Natural killer cell (primary cell): ENCODE measurements at regions not wholly inside any gene's neighbourhood (a gene's known extent, or its start where the extent isn't known, plus 50 kb on each side); places are given as distances from the start of the nearest gene placed in this dataset.

Experiments used
- ATAC-seq, 3 donors: fragments of 150-1000 bp in 2 of 3; fragments of 200-7000 bp in 1 of 3; cut with Tn5 transposase; 1 replicate in 1 of 3; 2 replicates in 2 of 3; pipeline ENCODE4 v1.10.0; 2021; ENCODE audit warnings: mild to moderate bottlenecking in 2 of 3, moderate library complexity in 2 of 3
- DNase-seq, 2 donors: peaks; one replicate each; pipeline versions ENCODE4 v3.0.0 to v3.0.0-alpha.2; 2013 to 2021; ENCODE audit warnings: mixed read lengths in 1 of 2
- H3K27ac ChIP-seq: one replicate; pipeline ENCODE4 v1.5.1; 2013; ENCODE audit warnings: mild to moderate bottlenecking, low read length
- H3K27me3 ChIP-seq: one replicate; pipeline ENCODE4 v1.6.1; 2013; ENCODE audit warnings: low read length; ENCODE audit not compliant: control insufficient read depth, insufficient read depth
- H3K36me3 ChIP-seq: one replicate; pipeline ENCODE4 v1.6.1; 2013; ENCODE audit warnings: low read length; ENCODE audit not compliant: control insufficient read depth, insufficient read depth
- H3K4me1 ChIP-seq: one replicate; pipeline ENCODE4 v1.6.1; 2013; ENCODE audit warnings: low read length; ENCODE audit not compliant: control insufficient read depth, insufficient read depth
- H3K4me3 ChIP-seq: one replicate; pipeline ENCODE4 v1.5.1; 2013; ENCODE audit warnings: low read length
- H3K9me3 ChIP-seq: one replicate; pipeline ENCODE4 v1.6.1; 2013; ENCODE audit warnings: low read length; ENCODE audit not compliant: control insufficient read depth, insufficient read depth
- H3K27ac Mint-ChIP-seq, 2 donors: one replicate each; pipeline ENCODE4 v1.8.0; 2022; ENCODE audit warnings: mild to moderate bottlenecking in 2 of 2, mixed read lengths in 2 of 2, moderate library complexity in 1 of 2
- H3K27me3 Mint-ChIP-seq, 2 donors: one replicate each; pipeline ENCODE4 v1.8.0; 2022; ENCODE audit warnings: low read depth in 2 of 2, mixed read lengths in 2 of 2
- H3K36me3 Mint-ChIP-seq: one replicate; pipeline ENCODE4 v1.8.0; 2022; ENCODE audit warnings: mixed read lengths
- H3K4me1 Mint-ChIP-seq, 2 donors: one replicate each; pipeline ENCODE4 v1.8.0; 2022; ENCODE audit warnings: mixed read lengths in 2 of 2
- H3K4me3 Mint-ChIP-seq: one replicate; pipeline ENCODE4 v1.8.0; 2022; ENCODE audit warnings: mild to moderate bottlenecking, moderate library complexity, mixed read lengths
- H3K9me3 Mint-ChIP-seq, 2 donors: one replicate each; pipeline ENCODE4 v1.8.0; 2022; ENCODE audit warnings: mixed read lengths in 2 of 2
- WGBS: methylation state at CpG from one replicate; pipeline ENCODE4 v1.1.7; 2013; ENCODE audit warnings: missing lambda C conversion rate; ENCODE audit not compliant: insufficient coverage; 5-methylcytosine and 5-hydroxymethylcytosine counted together
- intact Hi-C: fragments of 100-400 bp; cut with micrococcal nuclease; formaldehyde crosslinking; loops from one replicate; pipeline ENCODE4 v1.14.2; 2022
- TF ChIP-seq, protein P1 (sequence below): fragments of 200-600 bp; IDR thresholded peaks from one replicate; pipeline ENCODE4 v1.8.0; 2022; ENCODE audit warnings: antibody characterized with exemption

DNA sequence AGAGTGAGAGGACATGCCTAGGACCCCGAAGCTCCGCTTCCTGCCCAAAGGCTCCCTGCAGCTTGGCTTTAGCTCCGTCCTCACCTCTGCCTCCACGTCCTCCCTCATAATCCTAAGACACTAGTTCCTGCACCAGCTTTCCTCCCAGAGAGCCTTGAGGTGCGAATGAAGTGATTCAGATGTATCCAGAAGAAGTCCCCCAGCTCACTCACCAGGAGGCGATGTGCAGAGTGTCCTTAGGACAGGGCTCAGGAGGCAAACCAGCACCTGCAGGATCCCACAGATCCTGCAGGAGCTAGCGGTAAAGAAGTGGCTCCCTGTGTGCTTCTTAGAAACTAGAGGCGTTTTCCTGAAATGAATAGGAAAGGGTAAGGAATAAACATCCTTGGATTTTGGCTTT is 109.7 kb downstream of the HSPH1 start:
- no peaks in the 10 kb centered on the region for H3K27me3 ChIP-seq
- no peak overlapping the region for H3K4me3 ChIP-seq
- no peak for ATAC-seq
- Mint-ChIP-seq H3K27ac (no peak overlapping the region), H3K4me3 (no peak overlapping the region), H3K27me3 (peaks cover 12 to 13% of the 10 kb centered on the region in 2 donors), H3K36me3 (no peaks in the 10 kb centered on the region), H3K9me3 (no peaks in the 10 kb centered on the region), H3K4me1 (no peaks in the 10 kb centered on the region)
- H3K9me3 ChIP-seq, result no peaks in the 10 kb centered on the region
- TF ChIP-seq, protein P1, sequence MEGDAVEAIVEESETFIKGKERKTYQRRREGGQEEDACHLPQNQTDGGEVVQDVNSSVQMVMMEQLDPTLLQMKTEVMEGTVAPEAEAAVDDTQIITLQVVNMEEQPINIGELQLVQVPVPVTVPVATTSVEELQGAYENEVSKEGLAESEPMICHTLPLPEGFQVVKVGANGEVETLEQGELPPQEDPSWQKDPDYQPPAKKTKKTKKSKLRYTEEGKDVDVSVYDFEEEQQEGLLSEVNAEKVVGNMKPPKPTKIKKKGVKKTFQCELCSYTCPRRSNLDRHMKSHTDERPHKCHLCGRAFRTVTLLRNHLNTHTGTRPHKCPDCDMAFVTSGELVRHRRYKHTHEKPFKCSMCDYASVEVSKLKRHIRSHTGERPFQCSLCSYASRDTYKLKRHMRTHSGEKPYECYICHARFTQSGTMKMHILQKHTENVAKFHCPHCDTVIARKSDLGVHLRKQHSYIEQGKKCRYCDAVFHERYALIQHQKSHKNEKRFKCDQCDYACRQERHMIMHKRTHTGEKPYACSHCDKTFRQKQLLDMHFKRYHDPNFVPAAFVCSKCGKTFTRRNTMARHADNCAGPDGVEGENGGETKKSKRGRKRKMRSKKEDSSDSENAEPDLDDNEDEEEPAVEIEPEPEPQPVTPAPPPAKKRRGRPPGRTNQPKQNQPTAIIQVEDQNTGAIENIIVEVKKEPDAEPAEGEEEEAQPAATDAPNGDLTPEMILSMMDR, result no peak
- no peak overlapping the region for H3K27ac ChIP-seq
- 83% methylated on average over 8 of the region's 8 CpGs for WGBS
- intact Hi-C loops, result no loop called here
- no peak for DNase-seq
- no peaks in the 10 kb centered on the region for H3K4me1 ChIP-seq
- H3K36me3 ChIP-seq, result no peaks in the 10 kb centered on the region

DNA sequence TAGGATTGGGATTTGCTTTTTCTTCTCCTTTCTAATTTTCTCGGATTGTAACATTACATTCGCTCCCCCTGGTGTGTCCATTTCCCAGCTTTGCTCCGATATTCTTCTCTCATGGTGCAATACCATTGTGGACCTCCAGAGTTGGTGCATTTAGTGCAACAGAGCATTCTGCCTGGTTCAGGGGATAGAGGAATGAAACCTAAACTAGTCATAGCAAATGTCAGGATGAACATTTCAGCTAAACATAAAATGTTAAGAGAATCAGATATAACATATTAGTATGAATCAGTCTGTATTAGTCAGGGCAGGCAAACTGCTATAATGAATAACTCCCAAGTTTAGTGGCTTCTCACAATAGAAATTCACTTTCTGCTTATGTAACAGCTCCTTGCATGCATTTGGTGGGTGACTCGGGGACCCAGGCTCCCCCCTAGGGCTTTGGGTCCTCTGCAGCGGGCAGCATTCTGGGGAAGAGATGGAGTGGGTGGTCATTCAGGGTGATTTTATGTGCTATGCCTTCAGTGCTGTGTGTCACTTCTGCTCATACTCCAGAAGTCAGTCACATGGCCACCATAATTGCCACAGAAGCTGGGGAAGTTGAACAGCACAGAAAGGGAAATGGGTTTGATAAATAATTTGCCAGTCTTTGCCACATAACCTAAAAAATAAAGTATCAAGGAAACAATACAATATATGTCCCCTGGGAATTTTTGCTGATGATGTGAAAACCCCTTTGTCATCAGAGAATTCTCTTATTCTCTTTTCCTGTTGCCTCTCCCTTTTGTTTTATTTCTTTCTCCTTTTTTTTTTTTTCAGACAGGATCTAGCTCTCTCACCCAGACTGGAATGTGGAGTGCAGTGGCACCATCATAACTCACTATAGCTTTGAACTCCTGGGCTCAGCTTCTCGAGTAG is 111.0 kb downstream of the HSPH1 start:
- Mint-ChIP-seq H3K27me3 (peaks cover 10 to 12% of the 10 kb centered on the region in 2 donors), H3K4me1 (peaks cover under 1 to 1% of the 10 kb centered on the region in 2 donors), H3K36me3 (no peaks in the 10 kb centered on the region), H3K4me3 (no peak overlapping the region), H3K9me3 (no peaks in the 10 kb centered on the region), H3K27ac (no peak overlapping the region)
- 84% methylated on average over 6 of the region's 6 CpGs for WGBS
- DNase-seq, result no peak
- Histone ChIP-seq H3K36me3 (no peaks in the 10 kb centered on the region), H3K27me3 (no peaks in the 10 kb centered on the region), H3K27ac (no peak overlapping the region), H3K4me1 (peaks cover 5% of the 10 kb centered on the region), H3K4me3 (no peak overlapping the region), H3K9me3 (no peaks in the 10 kb centered on the region)
- intact Hi-C loops, result no loop called here
- TF ChIP-seq, protein P1, result no peak
- no peak for ATAC-seq

DNA sequence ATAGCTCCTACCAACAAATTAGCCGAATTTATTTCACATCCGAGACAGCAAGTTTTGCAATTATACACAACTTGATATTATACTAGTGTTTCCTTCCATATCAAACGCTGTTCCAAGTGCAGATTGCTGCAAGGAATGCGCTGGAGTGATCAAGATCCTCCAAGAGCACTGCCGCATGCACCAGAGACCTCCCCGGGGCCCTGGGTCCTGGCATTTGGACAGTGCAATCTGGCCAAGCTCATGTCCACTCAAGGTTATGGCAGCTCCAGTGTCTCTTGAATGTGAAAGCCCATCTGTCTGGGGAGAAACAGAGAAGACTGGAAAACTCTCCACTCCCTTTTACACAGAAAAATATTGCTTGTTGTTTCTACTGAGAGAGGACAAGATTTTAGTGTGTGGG is 111.9 kb downstream of the HSPH1 start:
- Histone ChIP-seq H3K9me3 (no peaks in the 10 kb centered on the region), H3K36me3 (no peaks in the 10 kb centered on the region), H3K27ac (no peak overlapping the region), H3K4me1 (peaks cover 13% of the 10 kb centered on the region), H3K4me3 (no peak overlapping the region), H3K27me3 (no peaks in the 10 kb centered on the region)
- TF ChIP-seq, protein P1, result no peak
- Mint-ChIP-seq H3K36me3 (no peaks in the 10 kb centered on the region), H3K27me3 (peaks cover 10 to 12% of the 10 kb centered on the region in 2 donors), H3K27ac (no peak overlapping the region), H3K9me3 (no peaks in the 10 kb centered on the region), H3K4me1 (peaks cover 6 to 11% of the 10 kb centered on the region in 2 donors), H3K4me3 (no peak overlapping the region)
- intact Hi-C loops, result no loop called here
- 83% methylated on average over 6 of the region's 6 CpGs for WGBS
- no peak for ATAC-seq
- DNase-seq, result no peak

DNA sequence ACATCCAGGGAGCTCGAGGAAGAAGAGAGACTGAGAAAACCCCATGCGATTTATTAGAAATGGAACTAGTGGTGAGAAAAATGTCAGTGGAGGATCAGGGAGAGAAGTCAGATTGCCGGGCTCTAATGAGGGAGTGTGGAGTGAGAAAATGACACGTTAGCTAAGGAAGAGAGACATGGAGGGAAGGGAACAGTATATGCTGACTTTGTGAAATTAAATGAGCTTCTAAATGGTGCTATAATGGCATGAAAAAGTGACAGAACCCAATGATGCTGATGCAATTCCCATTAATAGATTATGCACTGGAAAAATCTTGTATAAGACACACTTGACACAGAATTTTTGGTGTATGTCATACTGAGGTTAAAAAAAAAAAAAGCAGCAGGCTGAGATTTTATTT is 112.6 kb downstream of the HSPH1 start:
- ATAC-seq (no peak), DNase-seq (no peak)
- intact Hi-C loops, result no loop called here
- no peaks in the 10 kb centered on the region for H3K36me3 ChIP-seq
- H3K27ac ChIP-seq, result no peak overlapping the region
- H3K9me3 Mint-ChIP-seq, result no peaks in the 10 kb centered on the region
- no peaks in the 10 kb centered on the region for H3K9me3 ChIP-seq
- TF ChIP-seq, protein P1, result no peak
- H3K4me3 Mint-ChIP-seq, result no peak overlapping the region
- H3K27ac Mint-ChIP-seq, result no peak overlapping the region
- peaks cover 1% of the 10 kb centered on the region for H3K27me3 ChIP-seq
- H3K4me1 ChIP-seq, result peaks cover 19% of the 10 kb centered on the region
- 83% methylated on average over 4 of the region's 4 CpGs for WGBS
- H3K27me3 Mint-ChIP-seq, result peaks cover 14 to 16% of the 10 kb centered on the region in 2 donors
- no peaks in the 10 kb centered on the region for H3K36me3 Mint-ChIP-seq
- no peak overlapping the region for H3K4me3 ChIP-seq
- peaks cover 14 to 18% of the 10 kb centered on the region in 2 donors for H3K4me1 Mint-ChIP-seq
